A673 (cell line): ENCODE measurements at regions not wholly inside any gene's neighbourhood (a gene's known extent, or its start where the extent isn't known, plus 50 kb on each side); places are given as distances from the start of the nearest gene placed in this dataset.

Source experiments
- BruUV-seq: library from RNA; stranded (reverse); fragments of 400-500 nt; replicated peaks from 2 replicates; lab custom pipeline; 2021; lab: Mats Ljungman, UMichigan
- CTCF ChIA-PET: fragments of 300-600 bp; sonication (Branson Sonifier 250); formaldehyde crosslinking; loops from one replicate; lab custom pipeline; 2022; ENCODE audit warnings: antibody characterized with exemption; lab: Charles Lee
- POLR2A ChIA-PET: fragments of 300-600 bp; sonication (Branson Sonifier 250); formaldehyde crosslinking; loops from one replicate; lab custom pipeline; 2022; ENCODE audit warnings: antibody characterized with exemption; ENCODE audit not compliant: low non-redundant PET; lab: Charles Lee
- DNase-seq: peaks from one replicate; pipeline ENCODE4 v3.0.0-alpha.2; 2015; ENCODE audit warnings: low spot score
- H3K27ac ChIP-seq: fragments of 200-600 bp; sonication (generic); 2 replicates; pipeline ENCODE4 v1.5.1; 2016; ENCODE audit warnings: mixed run types, low read depth, mild to moderate bottlenecking, mixed read lengths, antibody characterized with exemption, low read length; ENCODE audit not compliant: poor library complexity, severe bottlenecking
- H3K27me3 ChIP-seq: fragments of 200-600 bp; sonication (generic); replicated peaks from 2 replicates; pipeline ENCODE4 v1.6.1; 2017; ENCODE audit warnings: mixed run types, low read depth, mild to moderate bottlenecking, mixed read lengths, antibody characterized with exemption, low read length; ENCODE audit not compliant: insufficient read depth, poor library complexity
- H3K36me3 ChIP-seq: fragments of 200-600 bp; sonication (generic); 2 replicates; pipeline ENCODE4 v1.6.1; 2016; ENCODE audit warnings: mixed run types, mild to moderate bottlenecking, mixed read lengths, antibody characterized with exemption, low read length; ENCODE audit not compliant: insufficient read depth, poor library complexity, severe bottlenecking
- H3K4me1 ChIP-seq: fragments of 200-600 bp; sonication (generic); 2 replicates; pipeline ENCODE4 v1.6.1; 2017; ENCODE audit warnings: mixed run types, mild to moderate bottlenecking, mixed read lengths, antibody characterized with exemption, low read length; ENCODE audit not compliant: insufficient read depth, poor library complexity, severe bottlenecking
- H3K4me3 ChIP-seq: fragments of 200-600 bp; sonication (generic); 2 replicates; pipeline ENCODE4 v1.5.1; 2016; ENCODE audit warnings: low read depth, mixed run types, mild to moderate bottlenecking, mixed read lengths, low read length; ENCODE audit not compliant: poor library complexity, severe bottlenecking
- H3K9me3 ChIP-seq: fragments of 200-600 bp; sonication (generic); 2 replicates; pipeline ENCODE4 v1.6.1; 2016; ENCODE audit warnings: mixed run types, low read depth, mild to moderate bottlenecking, mixed read lengths, antibody characterized with exemption, low read length; ENCODE audit not compliant: poor library complexity, severe bottlenecking
- EZH2 ChIP-seq: fragments of 200-600 bp; sonication (generic); IDR thresholded peaks from 2 replicates; pipeline ENCODE4 v1.6.1; 2017; ENCODE audit warnings: borderline replicate concordance, low read depth, mild to moderate bottlenecking, mixed read lengths, antibody characterized with exemption, low read length; ENCODE audit not compliant: poor library complexity, severe bottlenecking
- intact Hi-C: fragments of 100-400 bp; cut with micrococcal nuclease; formaldehyde crosslinking; loops from one replicate; pipeline ENCODE4 v1.10.0; 2022; ENCODE audit not compliant: unreplicated experiment
- TF ChIP-seq, protein P1 (sequence below): fragments of 300-800, 200-600 bp; sonication (generic); conservative IDR thresholded peaks from 2 replicates; pipeline ENCODE4 v1.5.1; 2017; ENCODE audit warnings: low read depth, mild to moderate bottlenecking, antibody characterized with exemption, low read length, moderate library complexity, mixed read lengths

- intact Hi-C loops = no loop called here
- DNase-seq = no peak
- no peak overlapping the region for H3K4me3 ChIP-seq
- no peak overlapping the region for H3K27ac ChIP-seq
- ChIA-PET CTCF (no interaction called here), POLR2A (no interaction called here)
- no peaks in the 10 kb centered on the region for H3K9me3 ChIP-seq
- no peaks in the 10 kb centered on the region for H3K27me3 ChIP-seq
- H3K4me1 ChIP-seq = no peaks in the 10 kb centered on the region
- H3K36me3 ChIP-seq = no peaks in the 10 kb centered on the region
- BruUV-seq = no TSS peak
- TF ChIP-seq EZH2 = no peak
- TF ChIP-seq, protein P1, sequence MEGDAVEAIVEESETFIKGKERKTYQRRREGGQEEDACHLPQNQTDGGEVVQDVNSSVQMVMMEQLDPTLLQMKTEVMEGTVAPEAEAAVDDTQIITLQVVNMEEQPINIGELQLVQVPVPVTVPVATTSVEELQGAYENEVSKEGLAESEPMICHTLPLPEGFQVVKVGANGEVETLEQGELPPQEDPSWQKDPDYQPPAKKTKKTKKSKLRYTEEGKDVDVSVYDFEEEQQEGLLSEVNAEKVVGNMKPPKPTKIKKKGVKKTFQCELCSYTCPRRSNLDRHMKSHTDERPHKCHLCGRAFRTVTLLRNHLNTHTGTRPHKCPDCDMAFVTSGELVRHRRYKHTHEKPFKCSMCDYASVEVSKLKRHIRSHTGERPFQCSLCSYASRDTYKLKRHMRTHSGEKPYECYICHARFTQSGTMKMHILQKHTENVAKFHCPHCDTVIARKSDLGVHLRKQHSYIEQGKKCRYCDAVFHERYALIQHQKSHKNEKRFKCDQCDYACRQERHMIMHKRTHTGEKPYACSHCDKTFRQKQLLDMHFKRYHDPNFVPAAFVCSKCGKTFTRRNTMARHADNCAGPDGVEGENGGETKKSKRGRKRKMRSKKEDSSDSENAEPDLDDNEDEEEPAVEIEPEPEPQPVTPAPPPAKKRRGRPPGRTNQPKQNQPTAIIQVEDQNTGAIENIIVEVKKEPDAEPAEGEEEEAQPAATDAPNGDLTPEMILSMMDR = no peak
Measured at GRCh38 chr7:84502239-84502638, 307.6 kb upstream of the SEMA3A start.

- no peak for DNase-seq
- Histone ChIP-seq H3K4me1 (no peaks in the 10 kb centered on the region), H3K27ac (no peak overlapping the region), H3K36me3 (no peaks in the 10 kb centered on the region), H3K9me3 (no peaks in the 10 kb centered on the region), H3K4me3 (no peak overlapping the region), H3K27me3 (no peaks in the 10 kb centered on the region)
- TF ChIP-seq EZH2 = no peak
- TF ChIP-seq, protein P1 = no peak
- intact Hi-C loops = loop anchor here (10.0 kb wide), 1 partner anchor 517 kb away; no protein-coding TSS in a partner anchor
- BruUV-seq = no TSS peak
- ChIA-PET CTCF (no interaction called here), POLR2A (interaction anchor here (0.6 kb wide), 1 partner anchor 314 kb away, joined by 3 read pairs; no protein-coding TSS in a partner anchor)
Measured at GRCh38 chr7:84497873-84498272, 303.3 kb upstream of the SEMA3A start.

DNA sequence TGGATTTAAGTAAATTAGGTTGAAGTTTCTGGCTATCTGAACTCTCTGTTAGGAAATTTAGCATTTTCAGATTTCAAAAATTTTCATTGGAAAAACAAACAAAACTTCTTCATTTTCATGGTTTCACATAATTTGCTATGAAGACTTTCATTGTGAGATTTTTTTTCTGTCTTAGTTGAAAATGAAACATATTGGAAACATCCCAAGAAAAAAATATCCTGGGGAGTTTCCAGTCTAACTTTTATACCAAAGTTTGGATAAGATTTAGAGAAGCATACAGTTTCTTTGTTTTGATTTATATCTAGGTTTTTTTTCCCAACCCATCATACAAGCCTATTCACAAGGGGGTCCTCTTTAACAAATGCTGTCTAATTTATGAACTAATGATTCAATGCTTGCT lies 300.5 kb upstream of the SEMA3A start:
- H3K4me1 ChIP-seq = no peaks in the 10 kb centered on the region
- no peak for TF ChIP-seq EZH2
- TF ChIP-seq, protein P1 = no peak
- no peak for DNase-seq
- ChIA-PET POLR2A (no interaction called here), CTCF (no interaction called here)
- H3K4me3 ChIP-seq = no peak overlapping the region
- H3K27ac ChIP-seq = no peak overlapping the region
- H3K36me3 ChIP-seq = no peaks in the 10 kb centered on the region
- BruUV-seq = no TSS peak
- H3K9me3 ChIP-seq = no peaks in the 10 kb centered on the region
- intact Hi-C loops = loop anchor here (10.0 kb wide), 1 partner anchor 520 kb away; no protein-coding TSS in a partner anchor
- H3K27me3 ChIP-seq = no peaks in the 10 kb centered on the region
